NCI-H2029 treated with DMSO at 0.1 percent for 48 hours (cell line): ENCODE measurements at regions not wholly inside any gene's neighbourhood (a gene's known extent, or its start where the extent isn't known, plus 50 kb on each side); places are given as distances from the start of the nearest gene placed in this dataset.
"Not testable (repeated sequence)": the region's sequence is repeated elsewhere in the genome, so short reads cannot be mapped to it uniquely, and the experiment has no call there.

Experiments
- DNase-seq: peaks from one replicate; lab custom pipeline; 2025; lab: John Stamatoyannopoulos, UW

GRCh38 chr10:89949496-89949895 is 248.1 kb downstream of the KIF20B start:
- DNase-seq, result no peak

- DNase-seq, result no peak
Observed at GRCh38 chr10:89952325-89952724, 250.9 kb downstream of the KIF20B start.

GRCh38 chr10:89952751-89953150 is 251.4 kb downstream of the KIF20B start:
- no peak for DNase-seq

- no peak for DNase-seq
Observed at GRCh38 chr10:89954061-89954460, 252.7 kb downstream of the KIF20B start.

- no peak for DNase-seq
Observed at GRCh38 chr10:89954787-89955566, 253.6 kb downstream of the KIF20B start.

- no peak for DNase-seq
Observed at GRCh38 chr10:89959433-89960110, 258.2 kb downstream of the KIF20B start.

- no peak for DNase-seq
Observed at GRCh38 chr10:89963451-89964102, 262.2 kb downstream of the KIF20B start.

GRCh38 chr10:89966211-89966610 is 264.8 kb downstream of the KIF20B start:
- no peak for DNase-seq

GRCh38 chr10:89973326-89973725 is 271.9 kb downstream of the KIF20B start:
- no peak for DNase-seq

- DNase-seq, result no peak
Observed at GRCh38 chr10:89975071-89975470, 273.7 kb downstream of the KIF20B start.

GRCh38 chr10:89975771-89976170 is 274.4 kb downstream of the KIF20B start:
- no peak for DNase-seq

- no peak for DNase-seq
Observed at GRCh38 chr10:89978081-89978480, 276.7 kb downstream of the KIF20B start.

GRCh38 chr10:89979726-89980125 is 278.3 kb downstream of the KIF20B start:
- DNase-seq, result no peak

- no peak for DNase-seq
Observed at GRCh38 chr10:89980166-89980565, 278.8 kb downstream of the KIF20B start.

GRCh38 chr10:89981891-89982290 is 280.5 kb downstream of the KIF20B start:
- peak; percentile 9 for DNase-seq

- DNase-seq, result no peak
Observed at GRCh38 chr10:89985446-89985845, 284.1 kb downstream of the KIF20B start.

GRCh38 chr10:89988361-89988760 is 287.0 kb downstream of the KIF20B start:
- not testable (repeated sequence) for DNase-seq

- DNase-seq, result no peak
Observed at GRCh38 chr10:89992575-89992974, 291.2 kb downstream of the KIF20B start.

- DNase-seq, result no peak
Observed at GRCh38 chr10:90007226-90007625, 305.8 kb downstream of the KIF20B start.

GRCh38 chr10:90011281-90011680 is 309.9 kb downstream of the KIF20B start:
- not testable (repeated sequence) for DNase-seq

GRCh38 chr10:90018819-90019218 is 317.4 kb downstream of the KIF20B start:
- DNase-seq, result no peak

GRCh38 chr10:90020506-90020905 is 319.1 kb downstream of the KIF20B start:
- no peak for DNase-seq

- DNase-seq, result no peak
Observed at GRCh38 chr10:90023950-90024349, 322.6 kb downstream of the KIF20B start.
